Heart left ventricle (tissue), 16 donors: ENCODE measurements at regions not wholly inside any gene's neighbourhood (a gene's known extent, or its start where the extent isn't known, plus 50 kb on each side); places are given as distances from the start of the nearest gene placed in this dataset.

Source experiments
- ATAC-seq, 4 donors: fragments of 200-7000 bp; cut with Tn5 transposase; one replicate each; pipeline ENCODE4 v1.9.1; 2020 to 2022; ENCODE audit warnings: moderate library complexity in 4 of 4, mild to moderate bottlenecking in 3 of 4, moderate number of reproducible peaks in 1 of 4
- DNase-seq, 5 donors: peaks; one replicate each; pipeline ENCODE4 v3.0.0-alpha.2; 2020
- H3K27ac ChIP-seq, 12 donors: fragments of 200-600 bp; sonication (generic) in 4 of 12; one replicate each; pipeline versions ENCODE4 v1.5.0 to v1.8.0; 2016 to 2022; ENCODE audit warnings: mild to moderate bottlenecking in 2 of 12
- H3K27me3 ChIP-seq, 9 donors: fragments of 200-600 bp; sonication (generic) in 2 of 9; one replicate each; pipeline versions ENCODE4 v1.5.1 to v1.8.0; 2016 to 2022; ENCODE audit warnings: mild to moderate bottlenecking in 3 of 9
- H3K36me3 ChIP-seq, 9 donors: fragments of 200-600 bp; sonication (generic) in 2 of 9; one replicate each; pipeline versions ENCODE4 v1.5.0 to v1.8.0; 2018 to 2022; ENCODE audit warnings: mild to moderate bottlenecking in 2 of 9
- H3K4me1 ChIP-seq, 12 donors: fragments of 200-600 bp; sonication (generic) in 4 of 12; one replicate each; pipeline versions ENCODE4 v1.5.0 to v1.8.0; 2016 to 2022; ENCODE audit warnings: mild to moderate bottlenecking in 3 of 12
- H3K4me3 ChIP-seq, 12 donors: fragments of 200-600 bp; sonication (generic) in 4 of 12; one replicate each; pipeline versions ENCODE4 v1.5.0 to v1.8.0; 2017 to 2022; ENCODE audit warnings: mild to moderate bottlenecking in 9 of 12, moderate library complexity in 4 of 12
- H3K9me3 ChIP-seq, 12 donors: fragments of 200-600 bp; sonication (generic) in 4 of 12; one replicate each; pipeline versions ENCODE4 v1.5.0 to v1.8.0; 2016 to 2022; ENCODE audit warnings: mild to moderate bottlenecking in 1 of 12
- CTCF ChIP-seq, 12 donors: fragments of 200-600 bp; sonication (generic) in 4 of 12; IDR thresholded peaks; one replicate each; pipeline versions ENCODE4 v1.5.0 to v1.8.0; 2018 to 2022; ENCODE audit warnings: antibody characterized with exemption in 12 of 12, mild to moderate bottlenecking in 5 of 12
- POLR2A ChIP-seq, 2 donors: fragments of 450-650 bp; IDR thresholded peaks; one replicate each; pipeline ENCODE4 v1.6.1; 2017; ENCODE audit warnings: antibody characterized with exemption in 2 of 2, mild to moderate bottlenecking in 2 of 2, moderate library complexity in 2 of 2
- WGBS, 4 donors: extraction: QIAGEN DNeasy Blood & Tissue Kit in 2 of 4; methylation state at CpG; one replicate each; pipeline versions ENCODE4 v1.1.5 to v1.1.7; 2013 to 2018; 5-methylcytosine and 5-hydroxymethylcytosine counted together
- intact Hi-C, 10 donors: fragments of 100-400 bp; cut with DNase I; formaldehyde crosslinking; loops; one replicate each; pipeline versions ENCODE4 v1.11.1 to v1.14.2; 2022
- donor health status: ischemic (EF 13 %, LVEDD 7.1; RV severe dilation, severe dysfunction).
- donor health status: healthy with polysubstance abuse.
- donor health status: DM: no; HTN: yes; CAD: no.
- donor health status: DM: no; HTN: no; CAD: no.
- donor health status: ischemic (EF 25% LVEDD 6.9; RV normal size, moderate dysfunction).
- donor health status: ischemic (EF 25% LVEDD 5.7; RV mildly dilated, moderate dysfunction).
- donor health status: healthy.
- donor health status: DM: yes; HTN: yes; CAD: no.
- donor health status: ischemic (EF 35%, LVEDD 5.7; RV mildly dilated, moderate dysfunction).
- donor health status: nonischemic (EF 11% LVEDD 7.7; RV severe dilation, severe dysfunction).
- donor health status: DM: yes; HTN: yes; CAD: no.
- donor health status: PGD.
- donor health status: ischemic (EF 29% LVEDD 5.4; RV normal size, mild dysfunction).
- donor health status: nonischemic (EF 23%, LVEDD 6.1; RV moderate dilation, normal function).

GRCh38 chr2:199113111-199113510 lies 344.6 kb downstream of the SATB2 start:
- Histone ChIP-seq H3K27ac (no peak overlapping the region), H3K4me1 (no peaks in the 10 kb centered on the region), H3K4me3 (no peak overlapping the region), H3K27me3 (no peaks in the 10 kb centered on the region), H3K9me3 (no peaks in the 10 kb centered on the region), H3K36me3 (no peaks in the 10 kb centered on the region)
- intact Hi-C loops, result no loop called here
- ATAC-seq, result no peak
- TF ChIP-seq CTCF (IDR thresholded peaks at IDR 0.05) (no peak), POLR2A (IDR thresholded peaks at IDR 0.05) (no peak)
- 82 to 88% (median 87%) methylated on average over 2 of the region's 2 CpGs for WGBS, 4 donors
- DNase-seq, result no peak

DNA sequence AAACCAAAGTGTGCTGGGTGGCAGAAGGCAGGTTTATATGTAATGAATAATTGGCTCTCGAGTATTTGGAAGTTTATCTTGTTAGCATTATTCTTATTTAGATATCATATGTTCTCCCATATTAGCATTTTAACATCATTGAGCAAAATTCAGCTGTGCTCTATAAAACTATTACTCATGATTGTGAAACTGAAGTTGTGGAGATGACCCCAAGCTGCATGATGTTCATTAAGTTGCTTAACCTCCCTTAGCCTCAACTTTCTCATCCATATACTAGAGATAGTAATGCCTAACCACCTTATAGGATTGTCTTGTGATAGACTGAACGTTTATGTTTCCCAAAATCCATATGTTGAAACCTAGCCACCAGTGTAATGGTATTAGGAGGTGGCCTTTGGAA lies 346.3 kb downstream of the SATB2 start:
- TF ChIP-seq CTCF (IDR thresholded peaks at IDR 0.05), result no peak
- TF ChIP-seq POLR2A (IDR thresholded peaks at IDR 0.05), result no peak
- intact Hi-C loops, result no loop called here
- Histone ChIP-seq H3K27ac (no peak overlapping the region), H3K27me3 (no peaks in the 10 kb centered on the region), H3K36me3 (no peaks in the 10 kb centered on the region), H3K4me1 (no peaks in the 10 kb centered on the region), H3K4me3 (no peak overlapping the region), H3K9me3 (no peaks in the 10 kb centered on the region)
- ATAC-seq (no peak), DNase-seq (no peak)
- WGBS, 4 donors, result 59 to 77% (median 70%) methylated on average over 2 of the region's 2 CpGs

DNA sequence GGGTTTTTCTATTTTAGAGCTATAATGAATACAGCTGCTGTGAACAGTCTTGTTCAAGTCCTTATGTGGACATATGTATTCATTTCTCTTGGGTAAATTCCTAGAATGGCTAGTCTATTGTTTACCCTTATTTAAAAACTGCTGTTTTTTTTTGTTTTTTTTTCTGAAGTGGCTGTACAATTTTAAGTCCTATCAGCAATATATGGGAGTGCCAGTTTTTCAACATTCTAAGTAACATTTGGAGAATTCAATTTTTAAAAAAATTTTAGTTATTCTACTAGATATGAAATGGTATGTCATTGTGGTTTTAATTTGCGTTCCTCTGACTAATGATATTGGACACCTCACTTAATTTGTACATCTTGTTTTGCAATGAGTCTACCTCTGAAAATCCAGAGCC lies 349.7 kb downstream of the SATB2 start:
- H3K9me3 ChIP-seq, result no peaks in the 10 kb centered on the region
- no peak for DNase-seq
- no peak overlapping the region for H3K27ac ChIP-seq
- no peak for TF ChIP-seq POLR2A (IDR thresholded peaks at IDR 0.05)
- no peaks in the 10 kb centered on the region for H3K4me1 ChIP-seq
- H3K4me3 ChIP-seq, result no peak overlapping the region
- no peaks in the 10 kb centered on the region for H3K36me3 ChIP-seq
- H3K27me3 ChIP-seq, result no peaks in the 10 kb centered on the region
- ATAC-seq, result no peak
- WGBS, 4 donors, result 79 to 92% (median 87%) methylated on average over 1 of the region's 1 CpG
- intact Hi-C loops, result no loop called here

DNA sequence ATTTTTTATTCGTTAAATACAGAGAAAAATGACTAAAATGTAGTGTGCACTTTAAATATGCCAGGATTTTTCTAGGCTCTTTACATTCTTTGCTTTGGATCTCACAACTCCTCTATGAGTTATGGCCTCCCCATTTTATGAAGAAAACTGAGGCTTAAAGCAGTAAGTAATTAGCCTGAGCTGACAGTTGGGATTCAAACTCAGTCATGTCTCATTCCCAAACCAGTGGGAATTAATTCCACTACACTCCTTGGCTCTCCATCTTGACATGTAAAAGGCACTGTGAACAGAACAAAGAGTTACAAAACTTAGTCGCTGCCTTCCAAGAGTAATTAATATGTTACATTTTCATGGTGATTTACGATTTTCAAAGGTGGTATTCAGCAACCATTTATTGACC lies 351.9 kb downstream of the SATB2 start:
- no peak for DNase-seq
- no peak for TF ChIP-seq POLR2A (IDR thresholded peaks at IDR 0.05)
- no peak for TF ChIP-seq CTCF (IDR thresholded peaks at IDR 0.05)
- Histone ChIP-seq H3K4me1 (no peaks in the 10 kb centered on the region), H3K27ac (no peak overlapping the region), H3K27me3 (no peaks in the 10 kb centered on the region), H3K36me3 (no peaks in the 10 kb centered on the region), H3K9me3 (no peaks in the 10 kb centered on the region), H3K4me3 (no peak overlapping the region)
- intact Hi-C loops, result no loop called here
- WGBS, 4 donors, result 58 to 63% (median 62%) methylated on average over 3 of the region's 3 CpGs
- no peak for ATAC-seq

DNA sequence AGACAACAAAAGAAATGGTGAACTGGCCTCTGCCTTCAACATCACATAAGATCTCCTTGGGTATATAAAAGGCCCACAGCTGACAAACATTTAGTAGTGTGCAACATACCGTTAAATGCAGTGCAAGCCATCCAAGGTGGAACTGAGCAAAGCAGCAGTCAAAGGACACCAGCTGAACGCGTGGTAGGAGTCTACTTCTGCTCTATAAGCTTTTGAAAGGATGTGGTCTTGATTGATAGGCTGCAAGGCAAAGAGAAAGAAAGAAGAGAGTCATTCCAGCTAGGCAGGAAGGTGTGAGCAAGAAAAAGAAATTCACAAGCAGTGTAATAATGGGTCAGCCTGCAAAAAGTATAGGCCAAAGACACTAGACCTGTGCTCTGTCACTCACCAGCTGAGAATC lies 356.3 kb downstream of the SATB2 start:
- intact Hi-C loops, result no loop called here
- TF ChIP-seq POLR2A (IDR thresholded peaks at IDR 0.05) (no peak), CTCF (IDR thresholded peaks at IDR 0.05) (no peak)
- H3K4me1 ChIP-seq, result no peaks in the 10 kb centered on the region
- no peaks in the 10 kb centered on the region for H3K36me3 ChIP-seq
- H3K4me3 ChIP-seq, result no peak overlapping the region
- 75 to 91% (median 84%) methylated on average over 3 of the region's 3 CpGs for WGBS, 4 donors
- H3K9me3 ChIP-seq, result no peaks in the 10 kb centered on the region
- no peak overlapping the region for H3K27ac ChIP-seq
- DNase-seq, result no peak
- H3K27me3 ChIP-seq, result no peaks in the 10 kb centered on the region
- no peak for ATAC-seq
